Activated CD8-positive, alpha-beta T cell treated with anti-CD3 and anti-CD28 coated beads, Interleukin-2, amount 10 ng/mL, durations not matched to agents 7 days and 5 days (primary cell): ENCODE measurements at regions not wholly inside any gene's neighbourhood (a gene's known extent, or its start where the extent isn't known, plus 50 kb on each side); places are given as distances from the start of the nearest gene placed in this dataset.
"Not testable (repeated sequence)": the region's sequence is repeated elsewhere in the genome, so short reads cannot be mapped to it uniquely, and the experiment has no call there.

Source experiments
- ATAC-seq: fragments of 150-1000 bp; cut with Tn5 transposase; one replicate; pipeline ENCODE4 v1.10.0; 2021; ENCODE audit warnings: moderate library complexity
- CTCF ChIA-PET: fragments of 350-600 bp; sonication (Branson Sonifier 250); formaldehyde crosslinking; loops from one replicate; lab custom pipeline; 2021; ENCODE audit warnings: antibody characterized with exemption; lab: Charles Lee
- POLR2A ChIA-PET: fragments of 350-600 bp; sonication (Branson Sonifier 250); formaldehyde crosslinking; loops from one replicate; lab custom pipeline; 2021; ENCODE audit warnings: antibody characterized with exemption; lab: Charles Lee
- DNase-seq: peaks from one replicate; pipeline ENCODE4 v3.0.0-alpha.2; 2020
- H3K27ac Mint-ChIP-seq: one replicate; pipeline ENCODE4 v1.8.0; 2021; ENCODE audit warnings: mild to moderate bottlenecking, mixed read lengths
- H3K27me3 Mint-ChIP-seq: one replicate; pipeline ENCODE4 v1.8.0; 2021; ENCODE audit warnings: low read depth, mixed read lengths
- H3K36me3 Mint-ChIP-seq: one replicate; pipeline ENCODE4 v1.8.0; 2021; ENCODE audit warnings: low read depth, mixed read lengths
- H3K4me1 Mint-ChIP-seq: one replicate; pipeline ENCODE4 v1.8.0; 2021; ENCODE audit warnings: low read depth, mixed read lengths
- H3K4me3 Mint-ChIP-seq: one replicate; pipeline ENCODE4 v1.8.0; 2021; ENCODE audit warnings: mild to moderate bottlenecking, mixed read lengths
- H3K9me3 Mint-ChIP-seq: one replicate; pipeline ENCODE4 v1.8.0; 2022; ENCODE audit warnings: mixed read lengths; ENCODE audit not compliant: insufficient read depth

DNA sequence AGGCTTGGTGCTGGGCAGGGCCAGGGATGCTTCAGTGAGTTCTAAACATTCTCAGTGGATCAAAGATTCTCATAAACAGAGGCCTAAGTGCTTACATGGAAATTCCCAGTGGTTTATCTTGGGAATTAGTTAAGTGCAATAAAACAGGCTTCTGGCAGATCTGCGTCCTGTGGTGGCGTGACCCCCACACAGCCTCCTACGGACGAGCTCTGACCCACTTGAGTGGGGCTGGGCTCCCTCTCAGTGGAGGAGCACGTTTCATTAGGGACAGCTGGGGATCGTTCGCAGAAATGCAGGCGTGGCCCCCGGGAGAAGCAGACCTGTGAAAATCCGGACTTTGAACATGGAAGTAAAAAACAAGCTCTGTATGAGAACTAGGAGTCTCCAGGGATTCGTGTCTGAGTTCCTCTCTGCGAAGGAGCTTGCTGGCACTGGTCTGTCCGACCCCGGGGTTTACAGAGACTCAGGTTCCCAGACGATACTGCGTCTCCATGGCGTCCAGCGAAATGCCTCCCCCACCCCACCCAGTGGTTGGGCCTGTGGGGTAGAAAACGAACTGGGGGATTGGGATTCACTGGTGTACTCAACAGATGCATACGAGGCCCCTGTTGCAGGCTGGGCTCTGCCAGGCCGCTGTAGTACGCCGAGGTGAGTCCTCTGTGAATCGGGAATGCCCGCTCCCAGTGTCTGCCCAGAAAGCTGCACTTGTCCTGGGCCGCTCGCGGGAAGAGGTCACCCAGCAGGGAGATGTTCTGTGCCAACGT, 117.6 kb downstream of the NPIPB11 start:
- H3K9me3 Mint-ChIP-seq, ATAC-seq, DNase-seq, POLR2A ChIA-PET, H3K36me3 Mint-ChIP-seq, H3K27me3 Mint-ChIP-seq, CTCF ChIA-PET, H3K4me3 Mint-ChIP-seq, H3K27ac Mint-ChIP-seq: not testable (repeated sequence)
- peaks cover 18% of the 10 kb centered on the region for H3K4me1 Mint-ChIP-seq

DNA sequence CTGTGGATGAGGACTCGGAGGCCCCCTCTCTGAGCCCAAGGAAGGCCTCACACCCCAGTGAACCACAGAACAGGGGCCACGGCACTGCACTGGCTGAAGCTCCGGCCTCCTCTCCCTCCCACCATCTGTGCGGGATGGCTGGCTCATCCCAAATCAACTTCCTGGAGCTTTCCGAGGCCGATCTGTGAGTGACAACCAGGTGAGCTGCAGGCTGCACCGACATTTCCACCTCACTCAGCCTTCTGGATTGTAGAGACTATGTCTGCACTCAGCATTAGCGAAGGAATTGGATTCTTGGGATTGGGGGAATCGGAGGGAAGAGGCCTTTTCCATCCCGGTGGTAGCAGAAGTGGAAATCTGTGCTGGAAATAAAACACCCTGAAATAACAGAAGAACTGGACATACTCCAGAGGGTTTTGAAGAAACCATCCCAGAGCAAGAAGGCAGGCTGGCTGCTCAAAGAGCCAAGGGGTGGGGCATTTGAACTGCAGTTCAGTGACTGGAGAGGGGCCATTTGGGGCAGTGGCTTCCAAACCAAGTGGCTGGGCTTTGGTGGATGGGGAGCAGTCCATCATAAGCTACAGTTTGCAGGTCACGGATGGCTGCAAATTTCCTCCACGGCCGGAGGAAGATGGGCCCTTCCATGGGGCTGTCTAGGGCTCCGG, 118.5 kb downstream of the NPIPB11 start:
- POLR2A ChIA-PET, H3K4me3 Mint-ChIP-seq, H3K27ac Mint-ChIP-seq, ATAC-seq, H3K9me3 Mint-ChIP-seq, H3K27me3 Mint-ChIP-seq, CTCF ChIA-PET, DNase-seq, H3K36me3 Mint-ChIP-seq: not testable (repeated sequence)
- H3K4me1 Mint-ChIP-seq, result peaks cover 18% of the 10 kb centered on the region

DNA sequence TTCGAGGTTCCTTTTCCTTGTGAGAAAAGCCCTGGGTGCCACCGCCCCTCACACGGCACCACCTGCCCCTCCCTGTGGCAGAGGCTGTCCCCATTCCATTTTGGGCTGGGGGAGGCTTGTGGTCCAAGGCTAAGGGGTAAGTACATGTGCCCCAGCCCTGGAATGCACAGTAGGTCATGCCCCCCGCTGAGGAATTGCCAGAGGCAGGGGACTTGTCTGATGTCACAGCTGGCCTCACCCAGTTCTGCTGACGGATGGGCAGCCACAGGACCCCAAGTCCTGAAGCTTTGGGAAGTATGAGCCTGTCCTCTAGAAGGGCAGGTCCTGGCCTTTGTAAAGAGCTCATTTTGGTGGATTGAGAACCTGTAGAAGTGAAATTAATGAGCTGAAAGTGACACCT, 119.3 kb downstream of the NPIPB11 start:
- H3K4me3 Mint-ChIP-seq, H3K27me3 Mint-ChIP-seq, H3K27ac Mint-ChIP-seq, CTCF ChIA-PET, H3K36me3 Mint-ChIP-seq, ATAC-seq, POLR2A ChIA-PET, DNase-seq, H3K9me3 Mint-ChIP-seq: not testable (repeated sequence)
- H3K4me1 Mint-ChIP-seq, result peaks cover 18% of the 10 kb centered on the region

- DNase-seq, POLR2A ChIA-PET, H3K36me3 Mint-ChIP-seq, H3K9me3 Mint-ChIP-seq, H3K27me3 Mint-ChIP-seq, H3K4me3 Mint-ChIP-seq, H3K27ac Mint-ChIP-seq, ATAC-seq, CTCF ChIA-PET: not testable (repeated sequence)
- peaks cover 18% of the 10 kb centered on the region for H3K4me1 Mint-ChIP-seq
These were observed 119.7 kb downstream of the NPIPB11 start for GRCh38 chr16:29286796-29287195.

- ATAC-seq, POLR2A ChIA-PET, DNase-seq, H3K9me3 Mint-ChIP-seq, H3K36me3 Mint-ChIP-seq, H3K27ac Mint-ChIP-seq, CTCF ChIA-PET, H3K4me3 Mint-ChIP-seq, H3K27me3 Mint-ChIP-seq: not testable (repeated sequence)
- H3K4me1 Mint-ChIP-seq, result peaks cover 18% of the 10 kb centered on the region
These were observed 120.3 kb downstream of the NPIPB11 start for GRCh38 chr16:29286161-29286560.

DNA sequence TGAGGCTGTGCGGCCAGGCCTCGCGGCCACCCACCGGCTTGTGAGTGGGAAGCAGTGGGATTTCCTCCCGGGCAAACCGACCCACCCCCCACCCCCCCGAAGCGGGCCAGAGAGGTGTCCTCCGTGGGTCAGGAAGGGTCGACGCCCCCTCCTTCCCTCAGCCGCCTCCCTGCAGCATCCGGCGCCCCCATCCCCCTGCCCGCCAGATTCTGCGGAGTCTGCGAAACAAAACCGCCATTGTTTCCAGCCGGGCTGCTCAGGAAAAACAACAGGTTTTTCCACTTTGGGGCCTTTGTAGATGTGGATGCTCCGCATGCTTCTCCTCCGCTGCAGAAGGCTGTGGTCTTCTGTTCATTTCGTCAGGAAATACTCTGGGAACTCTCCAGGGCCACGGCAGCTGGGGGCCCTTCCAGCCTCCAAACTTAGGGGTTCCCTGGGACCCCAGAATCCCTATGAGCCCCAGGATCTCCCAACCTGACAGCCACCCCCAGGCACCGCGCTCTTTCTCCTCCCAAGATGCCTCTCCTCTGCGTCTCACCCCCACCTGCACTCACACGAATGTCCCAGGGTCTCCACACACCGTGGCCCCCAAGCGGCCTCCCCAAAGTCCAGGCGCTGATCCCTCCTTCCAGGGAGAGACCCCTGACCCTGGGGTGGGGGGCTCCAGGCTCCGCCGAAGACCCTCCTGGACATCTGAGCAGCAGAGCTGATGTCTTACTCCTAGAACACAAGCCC, 121.2 kb downstream of the NPIPB11 start:
- DNase-seq, H3K9me3 Mint-ChIP-seq, H3K36me3 Mint-ChIP-seq, ATAC-seq, H3K27ac Mint-ChIP-seq, H3K27me3 Mint-ChIP-seq, POLR2A ChIA-PET, CTCF ChIA-PET: not testable (repeated sequence)
- H3K4me3 Mint-ChIP-seq, result peak overlapping the region; percentile 12
- peaks cover 11% of the 10 kb centered on the region for H3K4me1 Mint-ChIP-seq

DNA sequence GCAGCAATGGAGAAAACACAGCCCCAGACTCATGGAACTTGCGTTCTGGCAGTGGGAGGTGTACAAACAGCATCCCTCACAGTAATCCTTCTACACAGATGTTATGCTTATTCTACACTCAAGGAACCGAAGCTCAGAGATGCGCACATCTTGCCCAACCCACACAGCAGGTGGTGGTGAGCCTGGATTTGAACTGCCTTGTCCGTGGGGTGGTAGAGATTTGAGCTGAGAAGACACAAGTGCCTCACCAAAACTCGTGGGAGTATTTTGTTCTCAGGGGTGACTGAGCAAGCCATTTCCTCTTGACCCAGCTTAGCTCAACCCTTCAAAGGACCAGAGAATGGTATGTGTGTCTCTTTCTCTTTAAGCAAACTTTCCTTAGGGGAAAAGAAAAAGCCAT, 121.8 kb downstream of the NPIPB11 start:
- H3K27ac Mint-ChIP-seq, H3K4me1 Mint-ChIP-seq, H3K4me3 Mint-ChIP-seq, ATAC-seq, DNase-seq, H3K9me3 Mint-ChIP-seq, CTCF ChIA-PET, POLR2A ChIA-PET, H3K27me3 Mint-ChIP-seq, H3K36me3 Mint-ChIP-seq: not testable (repeated sequence)

DNA sequence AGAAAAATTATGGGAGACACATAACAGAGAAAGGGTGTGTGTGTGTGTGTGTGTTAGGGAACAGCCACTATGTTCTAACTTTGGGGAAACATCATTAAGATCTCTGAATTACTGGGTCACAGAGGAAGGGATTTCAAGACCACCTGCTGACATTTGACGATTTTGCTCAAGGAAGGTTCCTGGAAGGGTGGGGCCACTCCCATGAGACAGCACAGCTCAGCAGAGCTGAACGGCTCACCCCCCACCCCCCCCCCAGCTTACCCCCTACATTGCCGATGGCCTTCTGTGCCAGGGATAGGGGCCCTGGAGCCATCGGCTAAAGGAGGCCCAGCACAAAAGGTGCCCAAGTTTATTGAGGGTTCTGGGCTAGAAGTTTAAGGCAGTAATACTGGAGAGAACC, 122.4 kb downstream of the NPIPB11 start:
- H3K9me3 Mint-ChIP-seq, H3K4me3 Mint-ChIP-seq, H3K36me3 Mint-ChIP-seq, CTCF ChIA-PET, DNase-seq, POLR2A ChIA-PET, H3K4me1 Mint-ChIP-seq, ATAC-seq, H3K27me3 Mint-ChIP-seq, H3K27ac Mint-ChIP-seq: not testable (repeated sequence)

GRCh38 chr16:29278097-29278871, 128.2 kb downstream of the NPIPB11 start:
- H3K4me1 Mint-ChIP-seq, ATAC-seq, H3K9me3 Mint-ChIP-seq, H3K27ac Mint-ChIP-seq, POLR2A ChIA-PET, H3K4me3 Mint-ChIP-seq, H3K36me3 Mint-ChIP-seq, H3K27me3 Mint-ChIP-seq, CTCF ChIA-PET, DNase-seq: not testable (repeated sequence)

GRCh38 chr16:29276446-29276845, 130.1 kb downstream of the NPIPB11 start:
- H3K27me3 Mint-ChIP-seq, CTCF ChIA-PET, H3K4me1 Mint-ChIP-seq, H3K4me3 Mint-ChIP-seq, H3K9me3 Mint-ChIP-seq, H3K27ac Mint-ChIP-seq, H3K36me3 Mint-ChIP-seq, ATAC-seq, POLR2A ChIA-PET, DNase-seq: not testable (repeated sequence)

GRCh38 chr16:29274055-29275035, 132.2 kb downstream of the NPIPB11 start:
- not testable (repeated sequence) for H3K27ac Mint-ChIP-seq, H3K4me1 Mint-ChIP-seq, ATAC-seq

More at GRCh38 chr16:29274055-29275035, 132.2 kb downstream of the NPIPB11 start:
- H3K36me3 Mint-ChIP-seq, POLR2A ChIA-PET, CTCF ChIA-PET, H3K4me3 Mint-ChIP-seq, H3K27me3 Mint-ChIP-seq, DNase-seq, H3K9me3 Mint-ChIP-seq: not testable (repeated sequence)
